Fibroblast of mammary gland (primary cell): ENCODE measurements at regions not wholly inside any gene's neighbourhood (a gene's known extent, or its start where the extent isn't known, plus 50 kb on each side); places are given as distances from the start of the nearest gene placed in this dataset.

Experiments
- DNase-seq: peaks from one replicate; pipeline ENCODE4 v3.0.0-alpha.2; 2010; ENCODE audit warnings: low read depth
- H3K4me3 ChIP-seq: 2 replicates; pipeline ENCODE4 v1.5.1; 2011; ENCODE audit warnings: low read depth, mild to moderate bottlenecking, low read length, moderate library complexity; ENCODE audit not compliant: control insufficient read depth
- CTCF ChIP-seq: conservative IDR thresholded peaks from 2 replicates; pipeline ENCODE4 v1.5.1; 2011; ENCODE audit warnings: low read depth, low read length, inconsistent platforms; ENCODE audit not compliant: control insufficient read depth, insufficient read depth

DNA sequence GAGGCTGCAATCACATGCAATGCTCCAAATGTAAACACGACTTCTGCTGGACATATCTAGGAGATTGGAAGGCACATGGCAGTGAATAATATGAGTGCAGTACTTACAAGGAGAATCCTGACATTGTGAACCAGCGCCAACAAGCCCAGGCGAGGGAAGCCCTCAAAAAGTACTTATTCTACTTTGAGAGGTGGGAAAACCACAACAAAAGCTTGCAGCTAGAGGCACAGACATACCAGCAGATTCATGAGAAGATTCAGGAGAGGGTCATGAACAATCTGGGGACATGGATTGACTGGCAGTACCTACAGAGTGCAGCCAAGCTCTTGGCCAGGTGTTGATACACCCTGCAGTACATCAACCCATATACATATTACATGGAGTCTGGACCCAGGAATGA lies 475.7 kb upstream of the CDH2 start:
- DNase-seq = no peak
- H3K4me3 ChIP-seq = no peak overlapping the region
- TF ChIP-seq CTCF = no peak

GRCh38 chr18:28651298-28651697 lies 474.4 kb upstream of the CDH2 start:
- no peak overlapping the region for H3K4me3 ChIP-seq
- no peak for DNase-seq
- TF ChIP-seq CTCF = no peak

- no peak overlapping the region for H3K4me3 ChIP-seq
- no peak for TF ChIP-seq CTCF
- DNase-seq = no peak
Observed at GRCh38 chr18:28650860-28651259, 473.9 kb upstream of the CDH2 start.

DNA sequence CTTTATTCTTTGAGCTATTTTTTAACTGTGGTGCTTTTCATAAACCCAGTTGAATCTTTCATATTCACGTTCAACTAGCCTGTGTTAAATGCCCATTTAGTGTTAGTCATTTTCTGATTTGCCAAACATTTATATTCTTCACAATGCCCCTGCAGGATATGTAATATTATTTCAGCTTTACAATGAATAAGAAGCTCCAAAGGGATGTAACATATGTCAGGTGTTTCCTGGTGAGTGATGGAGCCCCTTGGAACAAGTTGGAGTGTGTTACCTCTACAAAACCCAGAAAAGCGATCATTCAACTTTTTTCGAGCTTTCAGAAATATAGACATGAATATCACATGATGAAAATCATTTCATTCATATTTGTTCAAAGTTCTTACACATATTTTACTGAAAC lies 471.0 kb upstream of the CDH2 start:
- no peak for DNase-seq
- no peak for TF ChIP-seq CTCF
- no peak overlapping the region for H3K4me3 ChIP-seq

- no peak for TF ChIP-seq CTCF
- no peak overlapping the region for H3K4me3 ChIP-seq
- DNase-seq = no peak
Observed at GRCh38 chr18:28637897-28638296, 461.0 kb upstream of the CDH2 start.

GRCh38 chr18:28635530-28635929 lies 458.6 kb upstream of the CDH2 start:
- DNase-seq = no peak
- H3K4me3 ChIP-seq = no peak overlapping the region
- no peak for TF ChIP-seq CTCF

DNA sequence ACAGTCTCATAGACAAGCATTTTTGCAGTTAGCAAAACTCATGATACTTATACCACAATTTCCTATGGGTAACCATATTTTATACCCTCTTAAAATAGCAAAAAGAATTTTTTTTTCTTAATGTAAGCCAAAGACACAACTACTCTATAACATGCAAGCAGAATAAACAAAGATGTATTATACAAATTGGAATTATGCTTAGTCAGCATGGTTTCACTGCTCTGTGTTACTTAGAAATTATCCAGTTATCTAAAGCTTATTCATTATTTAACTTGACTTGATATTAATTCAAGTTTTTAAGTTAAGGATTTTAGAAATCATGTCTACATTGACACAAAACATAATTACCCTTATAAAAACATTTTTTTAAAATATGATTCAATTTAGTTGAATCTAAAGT lies 449.8 kb upstream of the CDH2 start:
- no peak for DNase-seq
- no peak overlapping the region for H3K4me3 ChIP-seq
- no peak for TF ChIP-seq CTCF
